ENCODE measurements at regions not wholly inside any gene's neighbourhood (a gene's known extent, or its start where the extent isn't known, plus 50 kb on each side); places are given as distances from the start of the nearest gene placed in this dataset.

- TF ChIP-seq CTCF (IDR thresholded peaks at IDR 0.05; ENCODE audit: low read depth, low read length, missing input control) (no peak), ZBTB33 (IDR thresholded peaks at IDR 0.05) (no peak), MAX (IDR thresholded peaks at IDR 0.05) (no peak), ATF3 (IDR thresholded peaks at IDR 0.05) (no peak), SP1 (IDR thresholded peaks at IDR 0.05) (no peak), REST (IDR thresholded peaks at IDR 0.05) (no peak), TAF1 (conservative IDR thresholded peaks at IDR 0.05) (no peak), FOXA1 (IDR thresholded peaks at IDR 0.05) (no peak), RAD21 (IDR thresholded peaks at IDR 0.05) (no peak), HNF4A (conservative IDR thresholded peaks at IDR 0.05) (no peak), EGR1 (IDR thresholded peaks at IDR 0.05; ENCODE audit: low read depth in 2 of 2) (no peak)
These were observed 75.3 kb upstream of the IL12B start for GRCh38 chr5:159405611-159406031.
